NCI-H2029 (cell line): ENCODE measurements at regions not wholly inside any gene's neighbourhood (a gene's known extent, or its start where the extent isn't known, plus 50 kb on each side); places are given as distances from the start of the nearest gene placed in this dataset.

Experiments used
- DNase-seq: peaks from one replicate; lab custom pipeline; 2025; lab: John Stamatoyannopoulos, UW

DNA sequence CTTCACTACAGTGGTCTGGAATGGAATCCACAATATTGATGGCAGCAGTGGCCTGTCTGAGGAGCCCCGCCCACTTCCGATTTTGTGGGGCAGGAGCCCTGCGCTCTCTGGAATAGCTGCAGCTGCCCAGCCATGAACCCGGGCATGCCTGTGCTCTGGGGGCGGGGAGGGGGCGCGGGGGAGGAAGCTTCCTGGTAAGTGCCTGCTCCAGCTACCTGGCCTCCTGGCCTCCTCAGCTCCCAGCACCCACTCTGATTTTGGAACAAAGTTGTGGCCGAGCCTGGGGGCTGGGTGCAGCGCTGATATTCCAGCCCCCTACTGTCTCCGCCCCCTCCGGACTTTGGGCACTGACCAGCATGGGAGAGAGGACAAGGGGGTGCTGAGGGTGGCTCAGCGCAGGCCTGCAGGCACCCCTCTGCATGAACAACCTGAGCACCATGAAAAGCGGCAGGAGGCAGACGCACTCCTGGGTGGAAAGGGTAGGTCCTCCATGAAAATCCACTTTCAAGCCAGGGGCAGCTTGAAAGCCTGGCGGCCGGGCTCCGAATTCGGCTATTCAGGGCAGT, 972.7 kb upstream of the AGA start:
- peak; percentile 10 for DNase-seq

DNA sequence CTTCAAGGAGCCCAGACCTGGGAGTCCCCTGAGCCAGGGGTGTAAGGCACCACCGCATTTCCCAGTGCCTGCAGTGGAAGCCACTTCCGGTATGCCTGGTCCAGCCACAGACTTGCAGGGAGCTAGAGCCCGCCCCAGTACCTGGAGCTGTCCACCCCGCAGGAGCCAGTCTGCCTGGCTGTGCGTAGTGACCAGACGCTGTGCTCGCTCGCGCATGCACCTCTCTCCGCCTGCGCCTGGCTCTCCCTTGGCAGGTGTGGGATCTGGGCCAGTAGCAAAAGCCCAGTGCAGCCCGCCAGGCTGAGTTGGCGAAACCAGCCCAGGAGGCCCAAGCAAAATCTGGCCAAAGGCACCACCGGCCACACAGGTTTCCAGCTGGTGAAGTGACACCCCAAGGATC, 973.7 kb upstream of the AGA start:
- peak; percentile 30 for DNase-seq

DNA sequence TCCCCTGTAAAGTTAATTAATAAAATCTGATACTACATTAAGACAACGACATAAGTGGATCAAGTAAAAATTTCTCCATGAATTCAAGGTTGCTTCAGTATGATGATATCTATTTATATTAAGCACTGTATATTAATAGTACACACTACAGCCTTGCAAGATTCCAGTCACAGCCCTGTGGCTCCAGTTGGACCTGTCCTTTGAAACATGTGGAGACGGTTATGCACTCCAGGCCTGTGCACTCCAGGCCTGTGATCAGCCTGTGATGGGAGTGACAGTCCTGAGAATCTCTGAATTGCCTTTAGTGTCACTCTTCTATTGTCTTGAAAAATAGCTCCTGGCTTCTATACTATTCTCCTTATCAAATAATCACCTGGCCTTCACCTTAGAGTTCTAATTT, 981.1 kb upstream of the AGA start:
- DNase-seq, result no peak

DNA sequence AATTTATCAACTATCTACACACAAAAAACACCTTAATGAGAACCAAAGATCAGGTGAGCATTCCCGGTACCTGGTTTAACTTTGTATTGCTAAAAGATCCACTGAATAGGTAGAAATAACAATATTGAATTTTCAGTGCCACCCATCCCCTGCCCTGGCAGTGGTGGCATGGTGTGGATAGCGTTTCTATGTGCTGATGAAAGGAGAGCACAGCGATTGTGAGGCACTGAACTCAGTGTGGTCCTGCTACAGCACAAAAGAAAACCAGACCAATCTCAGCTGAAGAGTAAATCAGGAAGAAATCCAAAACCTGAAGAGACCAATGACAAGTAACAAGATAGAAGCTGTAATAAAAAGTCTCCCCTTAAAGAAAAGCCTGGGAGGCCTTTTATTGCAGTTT, 984.6 kb upstream of the AGA start:
- no peak for DNase-seq

DNA sequence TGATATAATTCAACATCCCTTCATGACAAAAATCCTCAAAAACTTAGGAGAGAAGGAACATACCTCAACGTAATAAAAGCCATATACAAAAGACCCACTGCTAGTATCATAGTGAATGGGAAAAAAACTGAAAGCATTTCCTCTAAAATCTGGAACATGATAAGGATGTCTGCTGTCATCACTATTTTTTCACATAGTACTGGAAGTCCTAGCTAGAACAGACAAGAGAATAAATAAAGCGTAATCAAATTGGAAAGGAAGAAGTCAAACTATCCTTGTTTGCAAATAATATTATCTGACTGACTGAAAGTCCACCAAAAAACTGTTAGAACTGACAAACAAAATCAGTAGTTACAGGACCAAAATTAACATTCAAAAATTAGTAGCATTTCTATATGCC, 985.4 kb upstream of the AGA start:
- no peak for DNase-seq

DNA sequence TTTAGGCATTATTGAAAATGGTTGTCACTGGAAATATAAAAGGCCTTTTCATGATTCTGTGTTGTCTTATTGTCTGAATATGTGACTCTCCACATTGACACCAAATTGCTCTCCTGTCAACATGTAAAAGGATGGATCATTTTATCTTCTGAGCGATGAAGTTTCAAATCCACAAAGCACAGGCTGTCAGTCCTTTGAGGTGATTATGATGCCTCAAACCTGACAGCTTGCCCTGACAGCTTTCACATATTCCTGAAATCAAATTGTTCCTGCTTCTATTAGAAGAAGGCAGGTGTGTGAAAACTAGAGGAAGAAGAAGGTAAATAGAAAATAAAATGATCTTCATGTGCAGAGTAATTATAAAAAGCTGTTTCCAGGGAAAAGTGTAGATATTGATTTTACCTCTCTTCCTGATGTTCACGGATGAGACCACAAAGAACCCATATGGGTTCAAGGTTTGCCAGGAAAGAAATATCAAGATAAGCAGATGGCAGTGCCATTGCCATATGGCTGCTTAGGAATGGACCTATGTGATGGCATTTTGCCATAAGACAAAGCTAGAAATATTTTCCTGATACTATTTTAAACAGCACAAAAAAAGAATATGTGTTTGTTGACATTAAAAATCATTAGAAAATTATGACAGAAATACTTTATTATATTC, 1006.3 kb upstream of the AGA start:
- no peak for DNase-seq

DNA sequence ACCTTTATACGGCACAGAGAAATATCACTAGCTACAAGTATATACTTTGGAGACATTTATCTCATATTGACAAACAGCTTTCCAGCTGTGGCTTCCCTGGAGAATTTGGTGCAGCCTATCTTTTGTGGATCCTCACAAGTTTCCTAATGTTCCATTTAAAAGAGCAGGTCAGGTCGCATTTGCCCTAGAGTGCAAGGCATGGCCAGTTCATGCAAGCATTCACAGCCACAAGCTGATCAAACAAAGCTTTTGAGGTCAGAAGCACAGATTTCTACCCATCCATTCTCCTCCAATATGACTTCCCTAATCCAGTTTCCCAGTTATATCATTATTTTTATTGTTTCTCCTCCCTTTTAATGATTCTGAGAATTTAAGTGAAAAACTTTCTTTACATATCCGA, 1008.4 kb upstream of the AGA start:
- DNase-seq, result no peak

DNA sequence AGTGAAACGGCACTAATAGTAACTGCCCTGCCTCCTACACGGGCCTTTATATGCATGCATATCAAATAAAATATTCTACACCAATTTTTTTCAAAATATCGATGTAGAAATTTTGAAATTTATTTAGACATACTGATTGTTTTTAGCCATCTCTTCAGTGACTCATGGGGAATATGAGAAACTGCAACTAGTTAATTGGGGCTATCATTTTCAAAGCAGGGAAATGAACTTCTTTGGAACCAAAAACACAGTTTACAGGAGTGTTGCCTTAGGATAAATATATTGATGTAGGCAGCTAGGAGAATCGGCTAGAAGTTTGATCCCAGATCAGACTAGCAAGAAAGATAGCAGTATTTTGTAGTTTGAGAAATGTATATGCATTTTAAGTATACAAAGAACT, 1010.8 kb upstream of the AGA start:
- DNase-seq, result no peak

DNA sequence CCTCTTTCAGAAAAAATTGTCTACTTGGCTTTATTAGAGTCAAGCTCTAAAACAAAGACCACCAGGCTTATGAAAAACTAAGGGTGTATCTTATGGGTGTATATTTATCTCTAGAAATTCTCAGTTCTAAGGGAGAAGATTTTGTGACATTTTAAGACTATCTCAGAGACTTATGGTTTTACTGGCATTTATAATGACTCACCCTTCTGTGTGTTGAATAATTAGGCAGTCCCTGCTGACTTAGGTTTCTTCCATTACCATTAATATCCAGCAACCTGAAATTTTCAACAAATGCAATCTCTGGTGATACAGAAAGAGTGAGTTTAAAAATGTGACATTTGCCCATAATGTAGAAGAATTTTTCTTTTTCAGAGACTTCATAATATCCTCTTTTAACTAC, 1015.0 kb upstream of the AGA start:
- DNase-seq, result no peak

DNA sequence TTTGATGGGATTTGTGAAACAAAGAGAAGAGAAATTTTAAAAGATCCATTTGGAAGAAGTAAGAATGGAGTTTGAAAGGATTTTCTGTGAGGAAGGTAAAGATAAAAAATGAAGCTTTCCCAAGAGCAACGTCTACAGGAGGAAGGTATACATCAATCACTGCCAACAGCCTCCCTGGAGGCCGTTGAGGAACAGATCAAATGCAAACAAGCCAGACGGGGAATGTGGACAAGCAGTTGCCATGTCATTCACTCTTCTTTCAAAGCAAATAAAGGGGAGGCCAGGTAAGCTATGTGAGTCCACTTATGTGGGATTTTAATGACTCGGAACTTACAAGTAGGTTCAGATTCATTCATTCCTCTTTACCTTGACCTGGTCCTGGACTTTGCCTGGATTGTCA, 1020.5 kb upstream of the AGA start:
- no peak for DNase-seq

DNA sequence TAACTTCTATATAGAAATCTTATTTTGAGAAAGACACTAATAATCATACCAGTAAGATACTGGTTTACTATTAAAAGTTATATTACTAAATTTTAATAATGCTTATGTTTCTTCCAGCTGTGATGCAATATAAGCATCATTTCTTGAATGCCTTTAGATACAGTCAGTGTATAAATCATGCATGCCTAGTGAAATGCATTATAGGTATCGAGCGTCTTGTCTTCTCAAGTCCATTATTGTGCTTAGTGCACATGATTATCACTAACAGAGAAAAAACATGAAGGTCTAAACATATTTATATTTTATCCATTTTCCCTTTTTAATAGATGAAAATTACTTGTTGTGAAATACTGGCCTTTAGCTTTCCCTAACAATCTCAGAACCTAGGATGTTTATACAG, 1021.5 kb upstream of the AGA start:
- no peak for DNase-seq

DNA sequence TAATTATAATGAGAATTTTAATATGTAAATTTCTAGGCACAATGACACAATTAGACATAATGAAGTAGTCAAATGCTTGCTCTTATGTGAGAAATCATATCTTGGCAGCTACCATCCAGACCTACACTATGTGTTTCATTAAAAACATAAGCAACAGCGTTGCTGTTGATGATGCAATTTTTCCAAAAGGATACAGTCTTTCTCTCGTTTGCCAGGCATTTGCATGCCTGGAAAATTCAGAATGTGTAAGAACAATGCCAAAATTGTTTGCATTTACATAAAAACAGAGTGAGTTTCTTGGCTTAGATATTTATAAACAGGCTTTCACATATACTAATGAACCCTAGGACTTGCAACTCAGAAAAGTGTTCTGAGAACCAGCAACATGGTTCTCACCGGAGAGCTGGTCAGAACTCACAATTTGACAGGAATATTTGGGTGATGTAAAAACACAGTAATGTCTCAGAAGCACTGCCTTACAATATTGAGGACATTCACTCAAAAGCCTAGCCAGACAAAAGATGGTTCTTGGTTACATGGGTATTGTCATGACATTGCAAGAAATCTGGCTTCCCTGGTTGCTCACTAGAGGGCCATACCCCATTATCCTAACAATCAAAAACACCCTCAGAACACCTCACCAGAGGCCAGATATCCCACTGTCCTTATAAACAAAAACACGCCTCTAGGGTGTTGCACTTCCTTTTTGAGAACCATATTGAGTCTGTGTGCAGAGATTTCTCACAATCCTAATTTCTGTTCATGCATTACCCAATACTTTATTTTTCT, 1029.0 kb upstream of the AGA start:
- no peak for DNase-seq

DNA sequence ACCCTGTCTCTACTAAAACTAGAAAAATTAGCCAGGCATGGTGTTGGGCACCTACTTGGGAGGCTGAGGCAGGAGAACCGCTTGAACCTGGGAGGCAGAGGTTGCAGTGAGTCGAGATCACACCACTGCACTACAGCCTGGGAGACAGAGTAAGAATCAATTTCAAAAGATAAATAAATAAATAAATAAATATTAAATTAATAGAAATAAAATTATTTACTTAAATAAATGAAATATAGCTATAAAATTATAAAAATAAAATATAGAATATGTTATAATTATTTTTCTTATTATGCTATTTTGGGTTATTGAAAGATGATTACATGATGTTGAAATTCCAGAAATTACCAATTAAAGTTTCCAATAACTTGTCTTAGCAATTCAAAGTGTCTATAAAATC, 1029.8 kb upstream of the AGA start:
- DNase-seq, result no peak

DNA sequence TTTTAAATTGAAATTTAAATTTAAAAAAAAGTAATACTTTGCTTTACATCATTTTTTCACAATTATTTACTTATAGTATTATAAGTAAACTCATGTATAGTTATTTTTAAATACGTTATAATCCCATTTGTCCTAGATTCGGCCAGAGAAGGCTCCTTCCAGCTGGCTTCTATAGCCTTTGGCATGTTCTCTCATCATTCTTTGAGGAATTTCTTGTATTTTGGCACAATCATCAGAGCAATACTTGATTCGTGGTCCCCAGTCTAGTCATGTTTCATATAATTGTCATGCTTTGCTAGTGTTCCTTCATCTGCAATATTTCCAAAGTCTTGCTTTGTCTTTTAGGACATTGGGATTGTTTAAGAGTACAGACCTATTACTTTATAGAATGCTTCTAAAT, 1037.9 kb upstream of the AGA start:
- no peak for DNase-seq

DNA sequence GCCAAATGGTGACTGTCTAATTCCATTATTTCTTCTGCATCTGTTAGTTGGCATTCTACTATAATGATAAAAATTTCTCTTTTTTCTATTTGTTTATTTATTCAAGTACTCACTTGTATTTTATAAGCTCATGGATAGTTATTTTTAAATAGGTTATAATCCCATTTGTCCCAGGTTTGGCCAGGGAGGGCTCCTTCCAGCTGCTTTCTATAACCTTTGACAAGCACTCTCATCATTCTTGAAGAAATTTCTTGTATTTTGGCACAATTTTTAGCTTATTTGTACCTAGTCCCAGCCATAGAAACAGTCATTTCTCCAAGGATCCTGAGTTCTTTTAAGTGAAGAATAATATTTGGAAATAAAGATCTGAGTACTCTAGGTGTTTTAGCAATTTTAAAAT, 1038.6 kb upstream of the AGA start:
- DNase-seq, result no peak

DNA sequence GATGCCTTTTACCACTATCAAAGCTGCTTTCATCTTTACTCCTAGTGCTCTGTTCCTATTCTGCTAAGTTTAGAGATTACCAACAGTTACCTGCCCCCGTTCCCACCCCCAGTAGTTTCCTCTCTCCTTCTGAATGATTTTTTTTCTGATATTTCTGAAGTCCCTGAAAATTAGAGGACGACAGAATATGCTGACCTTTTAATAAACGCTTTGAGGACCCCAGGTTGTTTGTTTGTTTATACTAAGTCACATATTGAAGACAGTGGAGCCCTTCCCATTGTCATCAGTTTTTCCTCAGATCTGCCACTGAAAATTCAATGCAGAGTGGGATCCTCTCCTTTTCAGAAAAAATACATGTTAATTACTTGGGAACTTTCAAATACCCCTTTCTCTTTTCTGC, 1039.3 kb upstream of the AGA start:
- DNase-seq, result no peak

DNA sequence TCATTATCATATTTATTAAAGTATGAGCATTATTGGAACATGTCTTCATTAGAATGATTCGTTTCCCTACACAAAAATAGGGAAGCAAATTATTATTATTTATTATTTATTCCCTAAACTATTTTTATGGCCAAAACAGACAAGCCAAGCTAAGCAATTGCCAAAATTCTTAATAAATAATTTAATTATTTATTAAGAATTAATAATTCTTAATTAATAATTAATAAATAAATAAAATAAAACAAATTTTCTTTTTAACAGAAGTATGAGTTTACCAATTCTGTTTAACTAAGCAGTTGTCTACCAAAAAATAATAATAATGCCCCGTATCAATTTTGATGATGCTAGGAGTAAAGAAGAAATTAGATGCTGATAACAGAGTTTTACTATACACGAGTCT, 1080.8 kb upstream of the AGA start:
- no peak for DNase-seq

DNA sequence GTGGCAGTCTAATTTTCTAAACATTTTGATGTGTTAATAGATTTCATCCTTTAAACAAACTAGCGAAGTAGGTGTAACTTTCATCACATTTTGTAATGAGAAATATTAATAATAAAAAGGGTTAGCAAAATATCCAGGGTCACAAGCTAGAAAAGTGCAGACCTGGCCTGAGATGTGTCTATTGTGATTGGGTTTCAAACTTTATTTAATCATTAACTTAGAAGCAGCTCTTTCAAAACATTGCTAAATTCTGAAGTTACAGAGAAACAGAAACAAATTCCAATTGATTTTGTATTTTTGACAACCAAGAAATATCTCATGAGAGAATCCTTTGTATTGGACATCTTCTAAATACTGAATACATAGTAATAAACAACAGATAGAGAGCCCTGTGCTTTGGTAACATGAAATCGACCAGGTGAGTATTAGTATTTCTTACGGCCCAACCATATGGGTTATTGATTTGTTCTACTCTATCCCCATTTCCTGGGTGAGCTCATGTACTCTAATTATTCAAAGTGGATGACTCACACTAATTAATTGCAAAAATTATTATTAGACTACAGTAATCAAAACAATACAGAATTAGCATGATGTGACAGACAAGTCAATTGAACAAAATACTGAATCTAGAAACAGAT, 1093.8 kb upstream of the AGA start:
- DNase-seq, result no peak

DNA sequence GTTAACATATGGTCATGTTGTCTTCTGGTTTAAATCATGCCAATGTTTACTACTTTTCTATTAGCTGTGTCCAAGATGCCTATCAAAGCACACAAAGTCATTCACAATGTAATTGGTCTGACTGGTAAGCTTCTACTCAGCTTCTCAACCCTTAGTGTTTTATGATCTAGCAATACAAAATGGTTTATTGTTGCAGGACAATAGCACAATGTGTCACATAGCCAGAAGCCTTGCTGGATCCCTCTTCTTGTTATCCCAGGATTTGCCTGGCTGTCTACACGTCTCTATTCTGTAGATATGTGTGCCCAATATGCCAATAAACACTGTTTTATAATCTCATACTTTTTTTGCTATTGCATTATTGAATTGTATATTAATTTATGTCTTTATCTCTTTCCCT, 1111.0 kb upstream of the AGA start:
- no peak for DNase-seq

DNA sequence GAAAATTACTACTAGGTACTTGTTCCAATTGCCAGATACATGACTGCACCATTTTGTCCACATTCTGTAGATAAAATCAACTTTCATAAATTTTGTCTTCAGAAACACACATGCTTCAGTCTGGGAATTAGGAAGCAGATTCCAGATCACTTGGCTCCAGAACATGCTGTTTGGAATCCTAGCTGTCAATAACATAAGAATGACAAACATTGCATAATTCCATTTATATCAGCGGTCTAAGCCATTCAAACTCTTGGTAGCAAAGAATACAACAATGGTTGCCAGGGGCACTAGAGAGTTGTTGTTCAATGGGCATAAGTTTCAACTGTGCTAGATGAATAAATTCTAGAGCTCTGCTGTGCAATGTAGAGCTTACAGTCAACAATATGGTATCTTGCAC, 1112.1 kb upstream of the AGA start:
- no peak for DNase-seq

DNA sequence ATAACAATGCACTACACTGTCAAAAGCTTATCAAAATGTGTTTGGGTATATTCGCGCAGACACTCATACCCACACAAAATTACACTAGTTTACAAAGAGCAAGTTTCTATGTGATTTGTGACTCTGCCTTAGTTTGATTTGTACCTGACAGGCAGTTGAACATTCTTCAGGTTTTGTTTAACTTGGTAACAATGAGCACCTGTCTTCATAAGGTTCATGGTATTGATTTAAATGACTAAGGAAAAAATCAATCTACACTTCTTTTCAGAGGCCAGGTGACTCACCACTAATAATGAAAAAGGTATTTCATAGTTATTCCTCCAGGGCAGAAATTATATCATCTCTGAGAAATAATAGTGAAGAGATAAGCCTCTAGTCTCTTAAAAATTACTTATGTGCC, 1114.6 kb upstream of the AGA start:
- no peak for DNase-seq

DNA sequence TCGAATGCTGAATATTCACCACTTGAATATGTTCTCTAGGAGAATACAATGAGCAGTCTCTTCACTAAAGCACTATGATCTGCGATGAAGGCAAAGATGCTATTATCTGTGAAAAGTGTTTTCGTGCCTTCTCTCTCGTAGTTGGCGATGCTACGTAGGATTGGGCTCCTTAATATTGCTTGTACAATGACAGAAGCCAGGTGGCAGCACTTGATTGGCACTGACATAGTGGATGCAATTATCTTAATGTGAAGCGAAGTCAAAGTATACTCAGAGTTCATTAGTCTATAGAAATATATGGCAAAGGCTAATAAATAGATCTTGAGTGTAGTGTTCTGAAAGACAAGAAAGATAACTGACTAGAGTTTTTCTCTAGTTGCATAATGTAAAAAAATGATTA, 1135.7 kb upstream of the AGA start:
- DNase-seq, result no peak

DNA sequence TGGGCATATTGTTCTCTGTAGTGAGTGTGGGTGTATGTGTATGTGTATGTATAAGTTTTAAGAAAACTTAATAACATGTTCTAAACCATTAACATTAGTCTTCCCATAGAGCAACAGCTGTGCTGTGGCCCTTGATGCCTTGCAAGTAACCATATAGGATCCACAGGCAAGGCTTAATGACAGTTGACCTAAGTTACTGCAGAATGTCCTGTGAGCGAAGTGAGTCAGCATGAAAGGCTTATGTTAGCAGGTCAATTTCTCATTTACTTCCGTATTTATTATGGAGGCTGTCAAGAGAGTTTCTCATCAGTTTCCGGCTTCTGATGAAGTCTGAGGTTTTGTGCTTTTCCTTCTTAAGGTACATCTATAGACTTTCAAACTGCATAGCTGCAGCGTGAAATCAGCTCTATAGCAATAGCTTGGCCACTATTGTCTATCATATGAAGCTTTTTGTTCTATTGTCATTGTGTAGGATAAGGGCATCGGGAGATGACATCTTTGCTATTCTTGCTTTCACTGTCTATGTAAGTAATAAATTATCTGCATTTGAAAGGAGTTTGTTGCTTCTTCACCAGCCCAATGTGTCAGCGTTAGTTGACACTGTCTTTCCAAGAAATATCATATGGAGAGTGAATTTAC, 1153.4 kb upstream of the AGA start:
- DNase-seq, result no peak
